ENCODE measurements at regions not wholly inside any gene's neighbourhood (a gene's known extent, or its start where the extent isn't known, plus 50 kb on each side); places are given as distances from the start of the nearest gene placed in this dataset.

- TF ChIP-seq, protein P1, sequence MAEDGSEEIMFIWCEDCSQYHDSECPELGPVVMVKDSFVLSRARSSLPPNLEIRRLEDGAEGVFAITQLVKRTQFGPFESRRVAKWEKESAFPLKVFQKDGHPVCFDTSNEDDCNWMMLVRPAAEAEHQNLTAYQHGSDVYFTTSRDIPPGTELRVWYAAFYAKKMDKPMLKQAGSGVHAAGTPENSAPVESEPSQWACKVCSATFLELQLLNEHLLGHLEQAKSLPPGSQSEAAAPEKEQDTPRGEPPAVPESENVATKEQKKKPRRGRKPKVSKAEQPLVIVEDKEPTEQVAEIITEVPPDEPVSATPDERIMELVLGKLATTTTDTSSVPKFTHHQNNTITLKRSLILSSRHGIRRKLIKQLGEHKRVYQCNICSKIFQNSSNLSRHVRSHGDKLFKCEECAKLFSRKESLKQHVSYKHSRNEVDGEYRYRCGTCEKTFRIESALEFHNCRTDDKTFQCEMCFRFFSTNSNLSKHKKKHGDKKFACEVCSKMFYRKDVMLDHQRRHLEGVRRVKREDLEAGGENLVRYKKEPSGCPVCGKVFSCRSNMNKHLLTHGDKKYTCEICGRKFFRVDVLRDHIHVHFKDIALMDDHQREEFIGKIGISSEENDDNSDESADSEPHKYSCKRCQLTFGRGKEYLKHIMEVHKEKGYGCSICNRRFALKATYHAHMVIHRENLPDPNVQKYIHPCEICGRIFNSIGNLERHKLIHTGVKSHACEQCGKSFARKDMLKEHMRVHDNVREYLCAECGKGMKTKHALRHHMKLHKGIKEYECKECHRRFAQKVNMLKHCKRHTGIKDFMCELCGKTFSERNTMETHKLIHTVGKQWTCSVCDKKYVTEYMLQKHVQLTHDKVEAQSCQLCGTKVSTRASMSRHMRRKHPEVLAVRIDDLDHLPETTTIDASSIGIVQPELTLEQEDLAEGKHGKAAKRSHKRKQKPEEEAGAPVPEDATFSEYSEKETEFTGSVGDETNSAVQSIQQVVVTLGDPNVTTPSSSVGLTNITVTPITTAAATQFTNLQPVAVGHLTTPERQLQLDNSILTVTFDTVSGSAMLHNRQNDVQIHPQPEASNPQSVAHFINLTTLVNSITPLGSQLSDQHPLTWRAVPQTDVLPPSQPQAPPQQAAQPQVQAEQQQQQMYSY (CRISPR knock-in tag; IDR thresholded peaks at IDR 0.05): no peak
Observed at GRCh38 chr20:50336661-50337060, 146.0 kb downstream of the CEBPB start (continued).

DNA sequence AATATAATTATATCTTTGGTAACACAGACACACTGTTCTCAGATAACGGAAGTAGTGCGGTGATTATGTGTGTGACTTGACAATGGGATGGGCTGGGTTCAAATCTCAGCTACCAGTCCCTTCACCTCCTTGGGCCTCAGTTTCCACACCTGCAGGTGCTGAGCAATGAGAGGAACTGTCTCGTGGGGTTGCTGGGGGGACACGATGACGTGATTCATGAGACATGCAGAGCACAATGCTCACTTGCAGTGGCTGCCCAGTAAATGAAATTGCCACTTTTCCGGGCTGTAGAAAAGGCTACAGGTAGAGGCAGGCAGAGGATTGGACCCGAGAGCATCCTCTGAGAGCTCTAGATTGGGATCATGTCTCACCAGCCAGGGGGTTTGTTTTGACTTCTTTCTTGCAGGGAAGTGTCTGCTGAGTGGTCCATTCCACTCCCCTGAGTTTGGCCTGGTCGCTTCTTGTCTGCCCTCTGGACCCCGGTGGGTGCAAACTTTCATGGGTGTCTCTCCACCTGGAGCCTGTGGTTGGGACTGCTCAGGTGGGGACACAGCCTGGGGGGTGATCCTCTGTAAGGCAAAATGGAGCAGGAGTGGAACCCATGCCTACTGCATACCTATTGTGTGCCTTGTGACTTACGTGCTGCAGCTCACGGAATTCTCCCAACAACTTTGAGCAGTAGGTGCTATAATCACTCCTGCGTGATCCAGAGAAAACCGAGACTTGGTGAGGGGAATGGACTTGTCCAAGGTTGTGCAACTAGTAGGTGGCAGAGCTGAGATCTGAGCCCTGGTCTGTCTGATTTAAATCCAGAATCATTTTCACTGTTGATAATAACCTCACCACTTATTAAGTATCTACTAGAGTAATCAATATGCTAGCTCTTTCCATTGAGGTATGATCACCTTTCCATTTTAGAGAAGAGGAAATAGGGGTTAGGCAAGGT is 147.2 kb downstream of the CEBPB start:
- no peaks in the 10 kb centered on the region for H3K27me3 Mint-ChIP-seq (ENCODE audit: low read depth)
- no peaks in the 10 kb centered on the region for H3K36me3 Mint-ChIP-seq
- H3K4me1 Mint-ChIP-seq: peaks cover 11% of the 10 kb centered on the region
- TF ChIP-seq ZNF423 (CRISPR knock-in tag; IDR thresholded peaks at IDR 0.05) (no peak), TEAD4 (CRISPR knock-in tag; IDR thresholded peaks at IDR 0.05) (no peak), GTF2I (CRISPR knock-in tag; conservative IDR thresholded peaks at IDR 0.05) (no peak), ZNF317 (CRISPR knock-in tag; IDR thresholded peaks at IDR 0.05; ENCODE audit: borderline replicate concordance, low read depth) (no peak)
- TF ChIP-seq, protein P2, sequence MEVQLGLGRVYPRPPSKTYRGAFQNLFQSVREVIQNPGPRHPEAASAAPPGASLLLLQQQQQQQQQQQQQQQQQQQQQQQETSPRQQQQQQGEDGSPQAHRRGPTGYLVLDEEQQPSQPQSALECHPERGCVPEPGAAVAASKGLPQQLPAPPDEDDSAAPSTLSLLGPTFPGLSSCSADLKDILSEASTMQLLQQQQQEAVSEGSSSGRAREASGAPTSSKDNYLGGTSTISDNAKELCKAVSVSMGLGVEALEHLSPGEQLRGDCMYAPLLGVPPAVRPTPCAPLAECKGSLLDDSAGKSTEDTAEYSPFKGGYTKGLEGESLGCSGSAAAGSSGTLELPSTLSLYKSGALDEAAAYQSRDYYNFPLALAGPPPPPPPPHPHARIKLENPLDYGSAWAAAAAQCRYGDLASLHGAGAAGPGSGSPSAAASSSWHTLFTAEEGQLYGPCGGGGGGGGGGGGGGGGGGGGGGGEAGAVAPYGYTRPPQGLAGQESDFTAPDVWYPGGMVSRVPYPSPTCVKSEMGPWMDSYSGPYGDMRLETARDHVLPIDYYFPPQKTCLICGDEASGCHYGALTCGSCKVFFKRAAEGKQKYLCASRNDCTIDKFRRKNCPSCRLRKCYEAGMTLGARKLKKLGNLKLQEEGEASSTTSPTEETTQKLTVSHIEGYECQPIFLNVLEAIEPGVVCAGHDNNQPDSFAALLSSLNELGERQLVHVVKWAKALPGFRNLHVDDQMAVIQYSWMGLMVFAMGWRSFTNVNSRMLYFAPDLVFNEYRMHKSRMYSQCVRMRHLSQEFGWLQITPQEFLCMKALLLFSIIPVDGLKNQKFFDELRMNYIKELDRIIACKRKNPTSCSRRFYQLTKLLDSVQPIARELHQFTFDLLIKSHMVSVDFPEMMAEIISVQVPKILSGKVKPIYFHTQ (CRISPR knock-in tag; IDR thresholded peaks at IDR 0.05): no peak
- TF ChIP-seq, protein P3, sequence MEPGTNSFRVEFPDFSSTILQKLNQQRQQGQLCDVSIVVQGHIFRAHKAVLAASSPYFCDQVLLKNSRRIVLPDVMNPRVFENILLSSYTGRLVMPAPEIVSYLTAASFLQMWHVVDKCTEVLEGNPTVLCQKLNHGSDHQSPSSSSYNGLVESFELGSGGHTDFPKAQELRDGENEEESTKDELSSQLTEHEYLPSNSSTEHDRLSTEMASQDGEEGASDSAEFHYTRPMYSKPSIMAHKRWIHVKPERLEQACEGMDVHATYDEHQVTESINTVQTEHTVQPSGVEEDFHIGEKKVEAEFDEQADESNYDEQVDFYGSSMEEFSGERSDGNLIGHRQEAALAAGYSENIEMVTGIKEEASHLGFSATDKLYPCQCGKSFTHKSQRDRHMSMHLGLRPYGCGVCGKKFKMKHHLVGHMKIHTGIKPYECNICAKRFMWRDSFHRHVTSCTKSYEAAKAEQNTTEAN (CRISPR knock-in tag; IDR thresholded peaks at IDR 0.05): no peak
- no peak overlapping the region for H3K4me3 Mint-ChIP-seq
- ChIA-PET CTCF (interaction anchor here (0.8 to 2.3 kb wide), 9 partner anchors 9 to 126 kb away, joined by 3 to 10 read pairs (median 4); no protein-coding TSS in a partner anchor), POLR2A (no interaction called here)
- DNase-seq (ENCODE audit: low spot score) (no peak), ATAC-seq (no peak)
- H3K9me3 Mint-ChIP-seq: no peaks in the 10 kb centered on the region
- H3K27ac Mint-ChIP-seq: no peak overlapping the region

- DNase-seq (ENCODE audit: low spot score) (peak; percentile 41), ATAC-seq (peak; percentile 73)
- Mint-ChIP-seq H3K4me3 (no peak overlapping the region), H3K27ac (no peak overlapping the region; the same call in 1 of the 2 replicates), H3K27me3 (ENCODE audit: low read depth) (no peaks in the 10 kb centered on the region), H3K9me3 (no peaks in the 10 kb centered on the region), H3K4me1 (peaks cover 9% of the 10 kb centered on the region), H3K36me3 (no peaks in the 10 kb centered on the region)
- ChIA-PET POLR2A (no interaction called here), CTCF (interaction anchor here (0.8 to 2.3 kb wide), 11 partner anchors 8 to 150 kb away, joined by 3 to 10 read pairs (median 3); no protein-coding TSS in a partner anchor)
- TF ChIP-seq ZNF416 (CRISPR knock-in tag; IDR thresholded peaks at IDR 0.05) (no peak), RELA (CRISPR knock-in tag; IDR thresholded peaks at IDR 0.05; ENCODE audit: borderline replicate concordance) (no peak), MYBL2 (CRISPR knock-in tag; IDR thresholded peaks at IDR 0.05) (no peak), GABPB1 (CRISPR knock-in tag; IDR thresholded peaks at IDR 0.05) (no peak), E2F1 (CRISPR knock-in tag; IDR thresholded peaks at IDR 0.05) (no peak)
- TF ChIP-seq, protein P4, sequence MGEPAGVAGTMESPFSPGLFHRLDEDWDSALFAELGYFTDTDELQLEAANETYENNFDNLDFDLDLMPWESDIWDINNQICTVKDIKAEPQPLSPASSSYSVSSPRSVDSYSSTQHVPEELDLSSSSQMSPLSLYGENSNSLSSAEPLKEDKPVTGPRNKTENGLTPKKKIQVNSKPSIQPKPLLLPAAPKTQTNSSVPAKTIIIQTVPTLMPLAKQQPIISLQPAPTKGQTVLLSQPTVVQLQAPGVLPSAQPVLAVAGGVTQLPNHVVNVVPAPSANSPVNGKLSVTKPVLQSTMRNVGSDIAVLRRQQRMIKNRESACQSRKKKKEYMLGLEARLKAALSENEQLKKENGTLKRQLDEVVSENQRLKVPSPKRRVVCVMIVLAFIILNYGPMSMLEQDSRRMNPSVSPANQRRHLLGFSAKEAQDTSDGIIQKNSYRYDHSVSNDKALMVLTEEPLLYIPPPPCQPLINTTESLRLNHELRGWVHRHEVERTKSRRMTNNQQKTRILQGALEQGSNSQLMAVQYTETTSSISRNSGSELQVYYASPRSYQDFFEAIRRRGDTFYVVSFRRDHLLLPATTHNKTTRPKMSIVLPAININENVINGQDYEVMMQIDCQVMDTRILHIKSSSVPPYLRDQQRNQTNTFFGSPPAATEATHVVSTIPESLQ (CRISPR knock-in tag; IDR thresholded peaks at IDR 0.05): no peak
Observed at GRCh38 chr20:50338479-50339391, 148.1 kb downstream of the CEBPB start.

Measured in WTC11 (cell line).